CD14-positive monocyte (primary cell): ENCODE measurements at regions not wholly inside any gene's neighbourhood (a gene's known extent, or its start where the extent isn't known, plus 50 kb on each side); places are given as distances from the start of the nearest gene placed in this dataset.

Experiments
- DNase-seq, 3 donors: peaks; one replicate each; pipeline ENCODE4 v3.0.0-alpha.2; 2011 to 2022
- H2AFZ ChIP-seq: 2 replicates; pipeline ENCODE4 v1.6.0; 2012; ENCODE audit warnings: mild to moderate bottlenecking, low read depth, low read length, inconsistent platforms; ENCODE audit not compliant: insufficient read depth, poor library complexity, severe bottlenecking
- H3K27ac ChIP-seq, 2 donors: 1 replicate in 1 of 2; 2 replicates in 1 of 2; pipeline ENCODE4 v1.5.1; 2012 to 2013; ENCODE audit warnings: low read length in 2 of 2, control low read depth in 1 of 2, inconsistent platforms in 1 of 2, low read depth in 1 of 2, mild to moderate bottlenecking in 1 of 2
- H3K27me3 ChIP-seq, 2 donors: one replicate each; pipeline versions ENCODE4 v1.6.0 to v1.6.1; 2011 to 2013; ENCODE audit warnings: low read length in 2 of 2; ENCODE audit not compliant: control insufficient read depth in 2 of 2, insufficient read depth in 2 of 2
- H3K36me3 ChIP-seq, 2 donors: replicated peaks in 1 of 2; 1 replicate in 1 of 2; 2 replicates in 1 of 2; pipeline versions ENCODE4 v1.5.1 to v1.6.1; 2012 to 2013; ENCODE audit warnings: low read length in 2 of 2, control low read depth in 1 of 2, inconsistent platforms in 1 of 2, mild to moderate bottlenecking in 1 of 2; ENCODE audit not compliant: insufficient read depth in 2 of 2, control insufficient read depth in 1 of 2
- H3K4me1 ChIP-seq, 2 donors: 1 replicate in 1 of 2; 2 replicates in 1 of 2; pipeline versions ENCODE4 v1.5.1 to v1.6.1; 2012 to 2013; ENCODE audit warnings: low read length in 2 of 2, control low read depth in 1 of 2, inconsistent platforms in 1 of 2, mild to moderate bottlenecking in 1 of 2, moderate library complexity in 1 of 2; ENCODE audit not compliant: insufficient read depth in 2 of 2, control insufficient read depth in 1 of 2
- H3K4me2 ChIP-seq: replicated peaks from 2 replicates; pipeline ENCODE3; 2012; ENCODE audit warnings: low read length, moderate library complexity, mild to moderate bottlenecking; ENCODE audit not compliant: poor library complexity, severe bottlenecking; ENCODE audit errors: extremely low read depth
- H3K4me3 ChIP-seq, 3 experiments: fragments of 200-600 bp in 1 of 3; sonication (generic) in 1 of 3; replicated peaks in 1 of 3; 1 replicate in 2 of 3; 2 replicates in 1 of 3; pipeline ENCODE4 v1.5.1; 2011 to 2013; ENCODE audit warnings: low read length in 3 of 3, mild to moderate bottlenecking in 3 of 3, control low read depth in 2 of 3, low read depth in 2 of 3, inconsistent platforms in 1 of 3, moderate library complexity in 1 of 3
- H3K79me2 ChIP-seq: 2 replicates; pipeline ENCODE4 v1.6.0; 2012; ENCODE audit warnings: mild to moderate bottlenecking, control low read depth, inconsistent platforms, low read length, moderate library complexity; ENCODE audit not compliant: insufficient read depth
- H3K9ac ChIP-seq: 2 replicates; pipeline ENCODE4 v1.6.0; 2017; ENCODE audit warnings: low read length, mild to moderate bottlenecking; ENCODE audit not compliant: insufficient read depth, poor library complexity, severe bottlenecking
- H3K9me3 ChIP-seq, 2 donors: replicated peaks in 1 of 2; 1 replicate in 1 of 2; 2 replicates in 1 of 2; pipeline versions ENCODE4 v1.5.1 to v1.6.1; 2012 to 2013; ENCODE audit warnings: low read length in 2 of 2, control low read depth in 1 of 2; ENCODE audit not compliant: control insufficient read depth in 1 of 2, insufficient read depth in 1 of 2
- H4K20me1 ChIP-seq: 2 replicates; pipeline ENCODE4 v1.6.0; 2012; ENCODE audit warnings: mild to moderate bottlenecking, low read length, control low read depth, moderate library complexity; ENCODE audit not compliant: insufficient read depth
- H3K27ac Mint-ChIP-seq, 7 donors: one replicate each; pipeline ENCODE4 v1.8.0; 2020; ENCODE audit warnings: mild to moderate bottlenecking in 7 of 7, mixed read lengths in 7 of 7, moderate library complexity in 6 of 7, inconsistent platforms in 2 of 7
- H3K27me3 Mint-ChIP-seq, 3 donors: one replicate each; pipeline ENCODE4 v1.8.0; 2021 to 2022; ENCODE audit warnings: low read depth in 3 of 3, mild to moderate bottlenecking in 3 of 3, mixed read lengths in 3 of 3, moderate library complexity in 3 of 3, inconsistent platforms in 1 of 3
- H3K36me3 Mint-ChIP-seq, 2 donors: one replicate each; pipeline ENCODE4 v1.8.0; 2020; ENCODE audit warnings: mixed read lengths in 2 of 2, inconsistent platforms in 1 of 2, mild to moderate bottlenecking in 1 of 2
- H3K4me1 Mint-ChIP-seq: one replicate; pipeline ENCODE4 v1.8.0; 2020; ENCODE audit warnings: mild to moderate bottlenecking, mixed read lengths
- H3K4me3 Mint-ChIP-seq, 2 donors: one replicate each; pipeline ENCODE4 v1.8.0; 2020; ENCODE audit warnings: mild to moderate bottlenecking in 2 of 2, mixed read lengths in 2 of 2, moderate library complexity in 1 of 2
- H3K9me3 Mint-ChIP-seq, 7 donors: one replicate each; pipeline ENCODE4 v1.8.0; 2020 to 2022; ENCODE audit warnings: mixed read lengths in 7 of 7, mild to moderate bottlenecking in 6 of 7, moderate library complexity in 6 of 7, inconsistent platforms in 2 of 7
- WGBS: methylation state at CpG from one replicate; pipeline ENCODE4 v1.1.5; 2013; ENCODE audit warnings: missing lambda C conversion rate; ENCODE audit not compliant: insufficient coverage; 5-methylcytosine and 5-hydroxymethylcytosine counted together
- intact Hi-C, 2 donors: fragments of 100-400 bp; cut with micrococcal nuclease; formaldehyde crosslinking; loops; one replicate each; pipeline versions ENCODE4 v1.15.0 to v1.15.1; 2023
- TF ChIP-seq, protein P1 (sequence below): fragments of 200-600 bp; IDR thresholded peaks from one replicate; pipeline ENCODE4 v1.8.0; 2022; ENCODE audit warnings: antibody characterized with exemption, mild to moderate bottlenecking

DNA sequence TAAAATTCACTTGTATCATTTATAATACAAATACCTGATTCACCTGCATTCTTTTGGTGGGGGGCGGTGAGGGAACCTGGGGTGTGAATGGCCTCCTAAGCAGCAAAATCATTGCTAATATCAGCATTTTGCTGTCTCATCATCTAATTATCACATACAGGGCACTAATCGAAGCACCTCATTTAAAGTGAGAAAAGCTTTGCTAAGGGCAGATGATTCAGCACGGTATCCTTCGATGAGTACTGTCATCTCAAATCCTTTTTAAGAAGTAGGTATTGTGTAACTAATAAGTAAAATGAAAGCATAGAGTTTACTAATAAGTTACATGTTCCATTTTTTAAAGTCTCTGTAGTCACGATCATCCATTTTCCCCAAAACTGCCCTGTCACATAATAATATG lies 278.1 kb upstream of the SOX5 start:
- H3K4me3 Mint-ChIP-seq = peak overlapping the region; percentile 51 to 63
- no peaks in the 10 kb centered on the region for H4K20me1 ChIP-seq
- no peaks in the 10 kb centered on the region for H3K27me3 ChIP-seq
- TF ChIP-seq, protein P1, sequence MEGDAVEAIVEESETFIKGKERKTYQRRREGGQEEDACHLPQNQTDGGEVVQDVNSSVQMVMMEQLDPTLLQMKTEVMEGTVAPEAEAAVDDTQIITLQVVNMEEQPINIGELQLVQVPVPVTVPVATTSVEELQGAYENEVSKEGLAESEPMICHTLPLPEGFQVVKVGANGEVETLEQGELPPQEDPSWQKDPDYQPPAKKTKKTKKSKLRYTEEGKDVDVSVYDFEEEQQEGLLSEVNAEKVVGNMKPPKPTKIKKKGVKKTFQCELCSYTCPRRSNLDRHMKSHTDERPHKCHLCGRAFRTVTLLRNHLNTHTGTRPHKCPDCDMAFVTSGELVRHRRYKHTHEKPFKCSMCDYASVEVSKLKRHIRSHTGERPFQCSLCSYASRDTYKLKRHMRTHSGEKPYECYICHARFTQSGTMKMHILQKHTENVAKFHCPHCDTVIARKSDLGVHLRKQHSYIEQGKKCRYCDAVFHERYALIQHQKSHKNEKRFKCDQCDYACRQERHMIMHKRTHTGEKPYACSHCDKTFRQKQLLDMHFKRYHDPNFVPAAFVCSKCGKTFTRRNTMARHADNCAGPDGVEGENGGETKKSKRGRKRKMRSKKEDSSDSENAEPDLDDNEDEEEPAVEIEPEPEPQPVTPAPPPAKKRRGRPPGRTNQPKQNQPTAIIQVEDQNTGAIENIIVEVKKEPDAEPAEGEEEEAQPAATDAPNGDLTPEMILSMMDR = no peak
- WGBS = no CpG with 5 or more reads among the region's 5 CpGs
- peak in 2 of 3 donors; percentile 0 to 11 for DNase-seq
- peak overlapping the region in 1 of 7 donors; percentile 33 for H3K27ac Mint-ChIP-seq
- H3K4me2 ChIP-seq = peak overlapping the region; percentile 7
- H3K79me2 ChIP-seq = no peaks in the 10 kb centered on the region
- H3K4me3 ChIP-seq = no peak overlapping the region
- peaks cover 0 to 1% (median 0%) of the 10 kb centered on the region in 3 donors for H3K27me3 Mint-ChIP-seq
- H3K36me3 ChIP-seq = no peaks in the 10 kb centered on the region
- H3K4me1 ChIP-seq = peaks cover 0 to 7% of the 10 kb centered on the region in 2 donors
- no peak overlapping the region for H2AFZ ChIP-seq
- peaks cover 14% of the 10 kb centered on the region for H3K4me1 Mint-ChIP-seq
- no peaks in the 10 kb centered on the region for H3K9me3 ChIP-seq
- H3K9ac ChIP-seq = no peak overlapping the region
- H3K27ac ChIP-seq = no peak overlapping the region
- intact Hi-C loops = no loop called here
- H3K9me3 Mint-ChIP-seq = no peaks in the 10 kb centered on the region
- no peaks in the 10 kb centered on the region for H3K36me3 Mint-ChIP-seq

DNA sequence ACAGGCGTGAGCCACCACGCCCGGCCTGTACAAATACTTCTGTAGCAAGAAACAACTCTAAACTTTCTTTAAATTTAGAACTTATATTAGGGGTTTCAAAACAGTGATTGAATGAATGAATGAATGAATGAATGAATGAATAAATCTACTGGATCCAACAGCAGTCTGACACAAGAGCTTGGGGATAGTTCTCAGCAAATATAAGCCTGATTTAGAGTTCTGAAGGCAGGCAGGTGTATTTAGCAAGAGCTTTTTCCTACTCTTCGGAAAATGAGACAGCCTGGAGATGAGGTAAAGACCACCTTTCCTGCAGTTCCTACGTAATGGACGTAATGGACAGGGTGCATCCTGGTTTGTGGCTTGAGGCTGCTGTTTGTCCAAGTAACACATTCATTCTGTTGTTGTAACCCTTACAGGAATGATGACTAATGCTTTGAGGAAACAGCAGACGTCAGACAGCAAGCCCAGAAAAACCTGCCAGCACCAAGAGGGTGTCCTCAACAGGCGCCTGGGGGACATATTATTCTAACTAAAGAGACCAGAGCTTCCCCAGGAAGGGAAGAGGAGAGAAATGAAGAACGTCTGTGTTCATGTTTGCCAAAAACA lies 277.4 kb upstream of the SOX5 start:
- peak in 2 of 3 donors; percentile 2 to 28 for DNase-seq
- no peak overlapping the region for H3K4me2 ChIP-seq
- no peaks in the 10 kb centered on the region for H3K36me3 ChIP-seq
- H3K4me1 Mint-ChIP-seq = peaks cover 14% of the 10 kb centered on the region
- no peaks in the 10 kb centered on the region for H4K20me1 ChIP-seq
- no peak overlapping the region for H3K4me3 ChIP-seq
- intact Hi-C loops = no loop called here
- no peaks in the 10 kb centered on the region for H3K9me3 Mint-ChIP-seq
- WGBS = 0% methylated on average over 3 of the region's 9 CpGs
- no peak overlapping the region for H3K27ac ChIP-seq
- no peaks in the 10 kb centered on the region for H3K79me2 ChIP-seq
- peak overlapping the region in 1 of 2 donors; percentile 21 for H3K4me3 Mint-ChIP-seq
- H3K27me3 ChIP-seq = no peaks in the 10 kb centered on the region
- H2AFZ ChIP-seq = no peak overlapping the region
- H3K27me3 Mint-ChIP-seq = peaks cover 0 to 1% (median 0%) of the 10 kb centered on the region in 3 donors
- H3K9ac ChIP-seq = no peak overlapping the region
- TF ChIP-seq, protein P1 = no peak
- H3K36me3 Mint-ChIP-seq = no peaks in the 10 kb centered on the region
- H3K9me3 ChIP-seq = no peaks in the 10 kb centered on the region
- peak overlapping the region in 1 of 7 donors; percentile 24 for H3K27ac Mint-ChIP-seq
- peaks cover 0 to 7% of the 10 kb centered on the region in 2 donors for H3K4me1 ChIP-seq
